ENCODE measurements at regions not wholly inside any gene's neighbourhood (a gene's known extent, or its start where the extent isn't known, plus 50 kb on each side); places are given as distances from the start of the nearest gene placed in this dataset.

DNA sequence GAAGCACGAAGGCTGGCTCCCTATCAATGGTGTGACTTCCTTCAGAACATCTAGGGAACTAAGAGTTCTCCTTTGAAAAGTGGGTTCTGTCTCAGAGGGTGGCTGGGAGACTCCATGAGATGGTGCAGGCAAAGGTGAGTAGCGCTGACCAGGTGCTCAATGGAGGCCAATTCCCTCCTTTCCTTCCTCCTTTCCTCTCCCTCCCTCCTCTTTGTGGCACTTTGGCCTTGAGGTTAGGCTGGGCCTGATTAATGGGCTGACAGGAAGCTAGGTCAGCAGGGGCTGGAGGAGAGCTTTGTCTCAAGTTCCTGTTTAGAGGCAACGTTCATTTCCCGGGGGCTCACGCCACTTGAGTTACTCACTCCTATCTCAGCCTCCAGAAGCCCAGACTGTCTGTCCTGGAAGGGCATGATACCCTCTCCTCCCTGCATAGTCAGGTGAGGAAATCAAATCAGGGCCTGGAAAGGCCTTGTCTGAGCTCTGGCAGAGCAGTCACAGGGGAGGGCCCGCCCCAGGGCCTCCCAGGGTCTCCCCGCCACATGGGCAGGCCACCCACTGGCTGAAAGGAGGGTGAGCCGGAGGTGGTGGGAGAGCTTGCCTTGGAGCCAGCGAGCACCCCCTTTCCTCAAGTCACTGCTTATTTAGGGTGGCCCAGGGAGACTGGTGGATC is 58.4 kb upstream of the SSBP3 start:
- Mint-ChIP-seq H3K36me3 (peaks cover 0 to 5% (median 4%) of the 10 kb centered on the region in 3 donors), H3K9me3 (no peaks in the 10 kb centered on the region), H3K27me3 (ENCODE audit: low read depth in 3 of 3) (peaks cover 0 to 6% (median 0%) of the 10 kb centered on the region in 3 donors), H3K27ac (peak overlapping the region; percentile 30 to 89 (median 76)), H3K4me3 (peak overlapping the region in 4 of 5 donors; percentile 43 to 70 (median 64)), H3K4me1 (peaks cover 56 to 66% of the 10 kb centered on the region in 2 donors)
- DNase-seq = no peak

DNA sequence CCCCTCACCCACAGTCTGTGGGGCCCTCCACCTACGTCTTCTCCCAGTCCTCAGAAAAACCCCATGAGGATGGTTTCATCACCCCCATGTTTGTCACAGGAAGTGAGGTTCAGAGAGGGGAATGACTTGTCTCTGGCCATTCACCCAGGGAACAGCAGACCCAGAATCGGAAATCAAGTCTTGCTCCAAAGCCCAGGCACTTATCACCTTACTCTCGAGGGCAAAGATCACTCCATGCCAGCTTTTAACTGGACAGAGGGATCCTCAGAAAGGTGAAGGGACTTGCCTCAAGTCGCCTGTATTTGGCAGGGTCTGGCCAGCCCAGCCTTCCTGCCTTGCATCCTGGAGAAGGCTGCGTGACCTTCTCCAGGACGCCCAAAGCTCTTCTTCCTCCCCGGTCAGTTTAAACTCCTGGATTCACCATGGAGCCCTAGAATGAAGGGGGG is 57.9 kb upstream of the SSBP3 start:
- peak in 1 of 3 donors; percentile 23 for DNase-seq
- peaks cover 55 to 66% of the 10 kb centered on the region in 2 donors for H3K4me1 Mint-ChIP-seq
- peaks cover 0 to 5% (median 4%) of the 10 kb centered on the region in 3 donors for H3K36me3 Mint-ChIP-seq
- peak overlapping the region; percentile 53 to 70 (median 61) for H3K4me3 Mint-ChIP-seq
- peak overlapping the region; percentile 70 to 89 (median 78) for H3K27ac Mint-ChIP-seq
- peaks cover 0 to 4% (median 0%) of the 10 kb centered on the region in 3 donors for H3K27me3 Mint-ChIP-seq (ENCODE audit: low read depth in 3 of 3)
- no peaks in the 10 kb centered on the region for H3K9me3 Mint-ChIP-seq

DNA sequence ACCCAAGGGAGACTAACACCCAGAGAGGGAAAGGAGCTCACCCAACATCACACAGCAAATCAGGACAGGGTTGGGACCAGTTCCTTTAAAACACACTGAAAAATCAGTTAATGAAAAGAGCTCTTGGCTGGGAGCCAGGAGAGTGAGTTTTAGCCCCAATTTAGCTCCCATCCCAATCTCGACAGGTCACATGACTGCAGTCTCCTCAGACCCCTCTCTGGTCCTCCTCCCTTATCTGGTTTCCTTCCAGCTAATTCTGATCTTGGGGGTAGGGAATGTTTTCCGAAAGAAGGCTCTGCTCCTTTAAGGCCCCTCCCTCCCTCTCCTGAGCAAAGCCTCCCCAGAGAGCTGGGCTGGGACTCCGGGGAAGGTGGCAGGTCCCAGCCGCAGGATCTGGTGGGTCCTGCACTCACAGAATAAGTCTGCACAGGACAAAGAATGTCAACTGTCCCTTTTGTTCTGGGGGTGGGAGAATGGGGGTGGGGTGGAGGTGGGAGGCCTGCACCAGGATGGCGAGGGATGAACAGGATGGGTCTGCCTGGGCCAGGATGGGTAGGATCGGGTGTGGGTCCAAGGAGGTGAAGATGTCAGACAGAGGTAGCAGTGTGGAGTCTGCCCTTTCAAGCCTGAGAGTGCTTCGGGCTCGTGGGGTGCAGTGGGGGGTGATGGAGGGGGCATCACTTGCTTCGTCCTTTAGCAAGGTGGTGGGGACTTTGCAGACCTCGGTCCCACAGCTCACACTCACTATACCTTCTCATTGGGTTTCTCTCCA is 57.3 kb upstream of the SSBP3 start:
- peaks cover 0 to 2% (median 0%) of the 10 kb centered on the region in 3 donors for H3K27me3 Mint-ChIP-seq (ENCODE audit: low read depth in 3 of 3)
- peak overlapping the region; percentile 70 to 89 (median 78) for H3K27ac Mint-ChIP-seq
- peak overlapping the region; percentile 53 to 70 (median 61) for H3K4me3 Mint-ChIP-seq
- H3K4me1 Mint-ChIP-seq = peaks cover 49 to 62% of the 10 kb centered on the region in 2 donors
- no peaks in the 10 kb centered on the region for H3K9me3 Mint-ChIP-seq
- peaks cover 0 to 5% (median 4%) of the 10 kb centered on the region in 3 donors for H3K36me3 Mint-ChIP-seq
- DNase-seq = no peak

DNA sequence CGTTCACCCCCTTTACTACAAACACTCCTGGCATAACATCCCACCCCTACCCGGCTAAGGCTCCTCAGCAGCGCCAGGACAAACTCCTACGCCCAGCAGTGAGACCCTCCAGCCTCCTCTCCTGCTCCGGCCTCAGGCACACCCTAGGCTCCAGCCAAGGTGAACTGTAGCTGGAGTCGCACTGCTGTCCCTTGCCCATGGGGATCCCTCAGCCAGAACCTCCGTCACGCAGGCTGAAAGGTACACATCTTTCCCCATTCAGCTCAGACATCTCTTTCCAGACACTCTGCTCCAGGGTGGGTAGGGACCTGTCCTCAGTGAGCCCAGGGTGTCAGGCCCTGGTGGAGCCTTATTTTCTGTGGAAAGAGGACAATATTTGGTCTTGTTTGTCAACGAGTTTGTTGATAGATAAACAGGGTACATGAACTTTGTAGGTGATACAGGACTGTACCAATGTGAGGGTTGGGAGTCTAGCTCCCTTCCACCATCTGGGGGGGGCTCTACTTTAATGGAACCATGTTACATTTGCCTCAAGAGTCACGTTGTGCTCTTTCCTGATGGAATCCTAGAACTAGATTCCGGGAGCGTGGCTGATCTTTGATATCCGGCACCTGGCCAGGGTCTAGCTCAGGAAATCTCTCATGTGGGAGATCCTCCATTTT is 56.5 kb upstream of the SSBP3 start:
- peak overlapping the region in 2 of 5 donors; percentile 33 to 43 for H3K4me3 Mint-ChIP-seq
- peak overlapping the region in 3 of 6 donors; percentile 14 to 40 (median 34) for H3K27ac Mint-ChIP-seq
- DNase-seq = no peak
- peaks cover 51 to 60% of the 10 kb centered on the region in 2 donors for H3K4me1 Mint-ChIP-seq
- peaks cover 0 to 2% (median 1%) of the 10 kb centered on the region in 3 donors for H3K27me3 Mint-ChIP-seq (ENCODE audit: low read depth in 3 of 3)
- peaks cover 0 to 1% (median 0%) of the 10 kb centered on the region in 6 donors for H3K9me3 Mint-ChIP-seq
- peaks cover 0 to 5% (median 4%) of the 10 kb centered on the region in 3 donors for H3K36me3 Mint-ChIP-seq

DNA sequence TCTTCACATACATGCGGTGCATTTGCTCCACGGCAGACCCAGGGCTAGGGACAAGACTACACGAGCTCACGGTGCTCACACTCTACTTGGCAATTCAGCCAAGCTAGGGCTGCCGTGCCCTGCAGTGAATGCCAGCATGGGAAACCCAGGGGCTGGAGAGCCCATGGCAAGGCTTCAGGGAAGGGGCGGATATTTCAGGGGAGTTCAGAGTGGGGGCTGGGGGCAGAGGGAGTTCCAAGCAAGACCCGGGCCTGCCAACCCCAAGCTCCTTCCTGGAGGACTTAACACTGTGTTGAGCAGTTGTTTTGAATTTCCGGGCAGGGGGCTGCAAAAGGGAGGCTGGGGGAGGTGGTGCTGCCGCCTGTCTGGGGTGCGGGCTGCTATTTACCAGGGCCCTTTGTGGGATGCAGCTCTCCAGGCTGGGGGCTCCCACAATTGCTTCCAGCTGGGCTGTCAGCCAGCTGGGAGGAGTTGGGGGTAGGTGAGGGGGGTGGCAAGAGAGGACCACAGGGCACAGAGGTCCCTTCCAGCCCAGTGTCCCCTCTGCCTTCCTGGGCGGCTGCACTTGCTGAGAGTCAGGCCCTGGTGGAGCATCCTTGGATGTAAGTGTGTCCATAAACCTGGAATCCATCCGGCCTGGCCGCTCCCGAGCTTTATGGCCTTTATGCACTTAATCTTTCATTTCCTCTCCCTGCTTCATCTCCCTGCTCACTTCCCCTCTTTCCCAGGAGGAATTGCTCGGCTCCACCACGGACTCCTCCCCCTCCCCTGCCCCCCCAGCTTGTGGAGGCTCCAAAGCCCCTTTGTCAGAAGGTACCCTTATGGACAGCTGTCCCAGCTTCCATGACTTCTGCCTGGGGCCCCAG is 55.8 kb upstream of the SSBP3 start:
- peak overlapping the region in 2 of 6 donors; percentile 14 to 47 for H3K27ac Mint-ChIP-seq
- DNase-seq = no peak
- peaks cover 0 to under 1% (median 0%) of the 10 kb centered on the region in 3 donors for H3K36me3 Mint-ChIP-seq
- H3K4me1 Mint-ChIP-seq = peaks cover 53 to 60% of the 10 kb centered on the region in 2 donors
- peaks cover 0 to 2% (median 1%) of the 10 kb centered on the region in 3 donors for H3K27me3 Mint-ChIP-seq (ENCODE audit: low read depth in 3 of 3)
- H3K4me3 Mint-ChIP-seq = no peak overlapping the region
- peaks cover 0 to 1% (median 0%) of the 10 kb centered on the region in 6 donors for H3K9me3 Mint-ChIP-seq

DNA sequence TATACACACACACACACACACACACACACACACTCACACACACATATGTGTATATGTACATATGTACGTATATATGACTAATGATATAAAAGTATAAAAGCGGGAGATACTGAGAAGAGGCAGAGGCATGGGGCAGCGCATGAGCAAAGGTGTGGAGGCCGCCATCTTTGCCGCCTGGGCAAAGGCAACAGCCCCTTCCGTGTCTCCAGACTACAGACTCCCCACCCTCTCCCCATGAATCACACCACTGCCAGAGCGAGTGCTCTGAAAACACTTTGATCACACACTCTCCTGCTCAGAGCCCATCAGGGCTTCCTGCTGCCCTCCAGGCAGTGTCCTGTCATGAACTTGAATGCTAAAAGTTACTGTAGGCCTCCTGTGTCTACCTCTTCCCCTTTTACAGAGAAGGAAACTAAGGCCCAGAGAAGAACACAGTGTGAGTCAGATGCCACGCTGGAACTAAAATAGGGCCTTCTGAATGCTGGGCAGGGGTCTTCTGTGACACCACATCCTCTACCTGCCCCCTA is 54.7 kb upstream of the SSBP3 start:
- Mint-ChIP-seq H3K9me3 (peaks cover 0 to 1% (median 0%) of the 10 kb centered on the region in 6 donors), H3K27ac (peak overlapping the region in 1 of 6 donors; percentile 51), H3K36me3 (no peaks in the 10 kb centered on the region), H3K4me1 (peaks cover 56 to 57% of the 10 kb centered on the region in 2 donors), H3K4me3 (no peak overlapping the region), H3K27me3 (ENCODE audit: low read depth in 3 of 3) (peaks cover 0 to 2% (median 1%) of the 10 kb centered on the region in 3 donors)
- DNase-seq = no peak

DNA sequence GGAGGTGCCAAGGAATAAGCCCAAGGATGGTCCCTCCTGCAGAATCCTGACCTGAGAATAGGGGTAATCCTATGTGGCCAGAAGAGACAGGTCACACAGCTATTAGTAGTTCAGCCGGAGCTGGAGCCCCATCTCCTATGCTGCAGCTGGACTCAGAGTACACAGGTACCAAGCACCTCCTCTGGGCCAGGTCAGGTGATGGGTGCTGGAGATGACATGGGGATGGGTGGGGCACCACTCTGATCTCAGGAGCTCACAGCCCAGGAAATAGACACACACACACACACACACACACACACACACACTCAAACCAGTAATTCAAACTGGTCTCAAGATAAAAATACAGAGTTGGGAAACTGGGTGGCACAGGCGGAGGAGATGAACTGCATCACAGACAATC is 54.2 kb upstream of the SSBP3 start:
- peaks cover 0 to 1% (median 0%) of the 10 kb centered on the region in 6 donors for H3K9me3 Mint-ChIP-seq
- H3K27me3 Mint-ChIP-seq (ENCODE audit: low read depth in 3 of 3) = peaks cover 0 to 2% (median 1%) of the 10 kb centered on the region in 3 donors
- peak overlapping the region in 1 of 6 donors; percentile 51 for H3K27ac Mint-ChIP-seq
- H3K36me3 Mint-ChIP-seq = no peaks in the 10 kb centered on the region
- peak overlapping the region in 1 of 5 donors; percentile 58 for H3K4me3 Mint-ChIP-seq
- peaks cover 51 to 52% of the 10 kb centered on the region in 2 donors for H3K4me1 Mint-ChIP-seq
- no peak for DNase-seq

DNA sequence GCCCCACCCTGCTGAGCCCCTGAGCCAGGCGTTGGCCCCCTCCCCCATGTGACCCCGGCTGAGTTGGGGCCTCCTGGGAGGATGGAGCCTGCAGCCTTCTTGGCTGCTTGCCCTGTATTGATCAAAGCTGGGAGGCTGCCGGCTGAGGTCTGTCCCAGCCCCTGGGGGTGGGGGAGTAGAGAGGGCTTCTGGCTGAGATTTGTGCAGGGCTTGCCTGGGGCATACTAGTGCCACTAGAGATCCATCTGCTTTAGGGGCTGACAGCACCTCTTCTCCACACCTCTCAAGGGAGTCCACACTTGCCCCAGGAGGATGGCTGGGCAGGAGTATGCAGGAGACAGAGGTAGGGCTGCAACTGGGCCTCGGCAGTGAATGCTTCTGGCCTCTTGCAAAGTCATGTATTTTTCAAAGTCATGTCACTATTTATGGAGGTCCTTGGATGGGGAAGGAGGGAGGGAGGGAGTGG is 53.6 kb upstream of the SSBP3 start:
- Mint-ChIP-seq H3K4me1 (peaks cover 45 to 50% of the 10 kb centered on the region in 2 donors), H3K27me3 (ENCODE audit: low read depth in 3 of 3) (peaks cover 0 to 2% (median 1%) of the 10 kb centered on the region in 3 donors), H3K9me3 (peaks cover 0 to 1% (median 0%) of the 10 kb centered on the region in 6 donors), H3K4me3 (no peak overlapping the region), H3K36me3 (no peaks in the 10 kb centered on the region), H3K27ac (peak overlapping the region in 1 of 6 donors; percentile 63)
- DNase-seq = no peak

DNA sequence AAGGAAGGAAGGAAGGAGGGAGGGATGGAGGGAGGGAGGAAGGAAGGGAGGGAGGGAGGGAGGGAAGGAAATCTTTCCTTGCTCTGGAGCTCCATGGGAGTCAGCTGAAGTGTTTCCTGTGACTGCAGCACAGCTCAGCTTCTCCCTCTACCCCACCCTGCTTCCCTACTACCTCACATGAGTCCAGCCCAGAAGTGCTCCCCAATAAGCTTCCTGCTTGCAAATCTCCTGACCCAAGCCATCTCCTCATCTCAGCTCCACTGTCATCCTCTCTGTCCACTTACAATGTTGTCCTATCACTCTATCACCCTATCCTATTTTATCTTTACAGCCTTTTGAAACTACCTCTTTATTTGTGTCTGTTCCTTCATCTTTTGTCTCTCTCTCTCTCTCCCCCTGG is 52.9 kb upstream of the SSBP3 start:
- H3K4me1 Mint-ChIP-seq = peaks cover 39 to 44% of the 10 kb centered on the region in 2 donors
- H3K9me3 Mint-ChIP-seq = peaks cover 0 to 1% (median 0%) of the 10 kb centered on the region in 6 donors
- peak overlapping the region in 2 of 5 donors; percentile 5 to 11 for H3K4me3 Mint-ChIP-seq
- H3K36me3 Mint-ChIP-seq = no peaks in the 10 kb centered on the region
- DNase-seq = no peak
- peak overlapping the region in 4 of 6 donors; percentile 8 to 63 (median 36) for H3K27ac Mint-ChIP-seq
- peaks cover 0 to 2% (median 1%) of the 10 kb centered on the region in 3 donors for H3K27me3 Mint-ChIP-seq (ENCODE audit: low read depth in 3 of 3)

DNA sequence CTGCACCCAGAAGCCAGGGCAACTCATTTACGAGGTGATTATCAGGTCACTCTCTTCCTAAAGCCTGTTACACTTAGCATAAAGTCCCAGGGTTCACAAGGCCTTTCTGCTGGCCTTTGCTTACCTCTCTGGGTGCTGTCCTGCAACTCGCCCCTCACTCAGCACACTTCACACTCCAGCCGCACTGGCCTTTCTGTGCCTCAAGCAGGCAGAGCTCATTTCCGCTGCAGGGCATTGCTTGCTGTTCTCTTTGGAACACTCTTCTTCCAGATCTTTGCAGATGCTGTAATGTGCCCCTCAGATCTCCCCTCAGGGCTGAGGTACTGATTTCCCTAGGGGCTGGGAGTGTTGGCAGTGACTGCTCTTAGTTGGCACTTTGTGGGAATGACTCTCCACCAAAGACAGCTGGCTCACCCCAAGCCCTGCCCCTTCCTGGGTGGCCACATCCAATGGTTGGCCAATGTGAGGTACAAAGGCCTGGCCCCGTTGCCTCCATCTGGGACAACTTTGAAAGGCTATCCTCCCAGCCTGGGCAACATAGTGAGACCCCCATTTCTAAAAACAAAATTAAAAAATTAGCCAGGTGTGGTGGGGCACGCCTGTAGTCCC is 50.8 kb upstream of the SSBP3 start:
- Mint-ChIP-seq H3K4me3 (no peak overlapping the region), H3K27ac (no peak overlapping the region), H3K9me3 (peaks cover 0 to 1% (median 0%) of the 10 kb centered on the region in 6 donors), H3K4me1 (peaks cover 37 to 45% of the 10 kb centered on the region in 2 donors), H3K36me3 (peaks cover 0 to 3% (median 0%) of the 10 kb centered on the region in 3 donors), H3K27me3 (ENCODE audit: low read depth in 3 of 3) (peaks cover 0 to 2% (median 1%) of the 10 kb centered on the region in 3 donors)
- DNase-seq = no peak

DNA sequence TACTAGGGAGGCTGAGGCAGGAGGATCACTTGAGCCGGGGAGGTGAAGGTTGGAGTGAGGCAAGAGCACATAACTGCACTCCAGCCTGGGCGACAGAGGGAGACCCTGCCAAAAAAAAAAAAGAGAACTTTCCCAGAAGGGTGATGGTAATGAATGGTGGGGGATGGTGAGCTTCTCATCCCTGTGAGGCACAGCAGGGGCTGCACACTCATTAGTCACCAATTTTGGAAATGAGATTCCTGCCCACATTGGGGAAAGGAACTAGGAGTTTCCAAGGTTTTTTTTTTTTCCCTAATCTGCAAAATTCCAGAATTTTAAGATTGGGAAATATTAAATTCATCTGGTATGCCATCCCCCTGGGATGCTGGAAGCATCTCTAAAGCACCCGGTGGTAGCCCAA is 50.2 kb upstream of the SSBP3 start:
- no peak overlapping the region for H3K27ac Mint-ChIP-seq
- H3K4me1 Mint-ChIP-seq = peaks cover 34 to 42% of the 10 kb centered on the region in 2 donors
- peaks cover 0 to 2% (median 0%) of the 10 kb centered on the region in 6 donors for H3K9me3 Mint-ChIP-seq
- peaks cover 1 to 3% (median 2%) of the 10 kb centered on the region in 3 donors for H3K27me3 Mint-ChIP-seq (ENCODE audit: low read depth in 3 of 3)
- H3K4me3 Mint-ChIP-seq = no peak overlapping the region
- DNase-seq = no peak
- peaks cover 0 to 6% (median 0%) of the 10 kb centered on the region in 3 donors for H3K36me3 Mint-ChIP-seq
